MCF 10A (cell line): ENCODE measurements at regions not wholly inside any gene's neighbourhood (a gene's known extent, or its start where the extent isn't known, plus 50 kb on each side); places are given as distances from the start of the nearest gene placed in this dataset.

Source experiments
- BruUV-seq: library from RNA; stranded (reverse); fragments of 400-500 nt; replicated peaks from 2 replicates; lab custom pipeline; 2021; lab: Mats Ljungman, UMichigan
- CTCF ChIA-PET: fragments of 300-600 bp; sonication (Branson Sonifier 250); formaldehyde crosslinking; extraction: SDS; loops from one replicate; lab custom pipeline; 2021; ENCODE audit warnings: antibody characterized with exemption, inconsistent platforms; lab: Yijun Ruan, JAX
- POLR2A ChIA-PET: fragments of 300-600, 350-650 bp; sonication (Branson Sonifier 250); formaldehyde crosslinking; extraction: SDS; loops from one replicate; lab custom pipeline; 2020; ENCODE audit warnings: antibody characterized with exemption, inconsistent platforms; lab: Yijun Ruan, JAX
- DNase-seq: peaks from one replicate; pipeline ENCODE4 v3.0.0-alpha.2; 2018; ENCODE audit not compliant: unreplicated experiment
- H3K27ac Mint-ChIP-seq: one replicate; pipeline ENCODE4 v1.8.0; 2022; ENCODE audit warnings: mild to moderate bottlenecking, low read depth, mixed read lengths; ENCODE audit not compliant: unreplicated experiment
- H3K27me3 Mint-ChIP-seq: one replicate; pipeline ENCODE4 v1.8.0; 2022; ENCODE audit warnings: mixed read lengths; ENCODE audit not compliant: insufficient read depth, unreplicated experiment
- H3K36me3 Mint-ChIP-seq: one replicate; pipeline ENCODE4 v1.8.0; 2022; ENCODE audit warnings: mild to moderate bottlenecking, moderate library complexity, mixed read lengths; ENCODE audit not compliant: insufficient read depth, unreplicated experiment
- H3K4me1 Mint-ChIP-seq: one replicate; pipeline ENCODE4 v1.8.0; 2022; ENCODE audit warnings: mixed read lengths; ENCODE audit not compliant: insufficient read depth, unreplicated experiment
- H3K4me3 Mint-ChIP-seq: one replicate; pipeline ENCODE4 v1.8.0; 2022; ENCODE audit warnings: mild to moderate bottlenecking, moderate library complexity, mixed read lengths; ENCODE audit not compliant: unreplicated experiment
- H3K9me3 Mint-ChIP-seq: one replicate; pipeline ENCODE4 v1.8.0; 2022; ENCODE audit warnings: mixed read lengths; ENCODE audit not compliant: unreplicated experiment
- CTCF ChIP-seq: fragments of 200-600 bp; IDR thresholded peaks from one replicate; pipeline ENCODE4 v1.8.0; 2022; ENCODE audit warnings: antibody characterized with exemption, mild to moderate bottlenecking; ENCODE audit not compliant: unreplicated experiment
- intact Hi-C: fragments of 100-400 bp; cut with micrococcal nuclease; formaldehyde crosslinking; loops from 2 replicates; pipeline ENCODE4 v1.14.1; 2022

GRCh38 chr1:95832370-95832769 is 598.4 kb downstream of the RWDD3 start:
- TF ChIP-seq CTCF = no peak
- CTCF ChIA-PET = no interaction called here
- Mint-ChIP-seq H3K27ac (no peak overlapping the region), H3K9me3 (peaks cover 7% of the 10 kb centered on the region), H3K36me3 (no peaks in the 10 kb centered on the region), H3K4me1 (no peaks in the 10 kb centered on the region), H3K27me3 (no peaks in the 10 kb centered on the region), H3K4me3 (no peak overlapping the region)
- intact Hi-C loops = no loop called here
- BruUV-seq = no TSS peak
- POLR2A ChIA-PET = interaction anchor here (0.7 kb wide), 1 partner anchor 126 kb away, joined by 3 read pairs; no protein-coding TSS in a partner anchor
- DNase-seq = no peak

GRCh38 chr1:95849439-95849838 is 615.4 kb downstream of the RWDD3 start:
- ChIA-PET CTCF (no interaction called here), POLR2A (no interaction called here)
- Mint-ChIP-seq H3K4me3 (no peak overlapping the region), H3K27me3 (no peaks in the 10 kb centered on the region), H3K9me3 (no peaks in the 10 kb centered on the region), H3K4me1 (no peaks in the 10 kb centered on the region), H3K27ac (no peak overlapping the region), H3K36me3 (no peaks in the 10 kb centered on the region)
- no TSS peak for BruUV-seq
- no peak for DNase-seq
- TF ChIP-seq CTCF = no peak
- intact Hi-C loops = no loop called here

GRCh38 chr1:95850165-95850649 is 616.2 kb downstream of the RWDD3 start:
- H3K27ac Mint-ChIP-seq = no peak overlapping the region

GRCh38 chr1:95850763-95851162 is 616.8 kb downstream of the RWDD3 start:
- Mint-ChIP-seq H3K4me1 (no peaks in the 10 kb centered on the region), H3K27ac (no peak overlapping the region), H3K4me3 (no peak overlapping the region), H3K27me3 (no peaks in the 10 kb centered on the region), H3K36me3 (no peaks in the 10 kb centered on the region), H3K9me3 (no peaks in the 10 kb centered on the region)
- DNase-seq = peak; percentile 1
- ChIA-PET POLR2A (no interaction called here), CTCF (interaction anchor here (0.5 kb wide), 1 partner anchor 211 kb away, joined by 3 read pairs; no protein-coding TSS in a partner anchor)
- BruUV-seq = no TSS peak
- no peak for TF ChIP-seq CTCF
- intact Hi-C loops = loop anchor here (10.0 kb wide), 1 partner anchor 256 kb away; no protein-coding TSS in a partner anchor

More at GRCh38 chr1:95850165-95850649, 616.2 kb downstream of the RWDD3 start:
- Mint-ChIP-seq H3K4me3 (no peak overlapping the region), H3K36me3 (no peaks in the 10 kb centered on the region), H3K9me3 (no peaks in the 10 kb centered on the region), H3K27me3 (no peaks in the 10 kb centered on the region), H3K4me1 (no peaks in the 10 kb centered on the region)
- intact Hi-C loops = loop anchor here (10.0 kb wide), 1 partner anchor 255 kb away; no protein-coding TSS in a partner anchor
- POLR2A ChIA-PET = no interaction called here
- no peak for TF ChIP-seq CTCF
- DNase-seq = no peak
- CTCF ChIA-PET = no interaction called here
- no TSS peak for BruUV-seq
